ENCODE measurements at regions not wholly inside any gene's neighbourhood (a gene's known extent, or its start where the extent isn't known, plus 50 kb on each side); places are given as distances from the start of the nearest gene placed in this dataset.

- TF ChIP-seq JUND (IDR thresholded peaks at IDR 0.05) (no peak), USF1 (IDR thresholded peaks at IDR 0.05; ENCODE audit: borderline replicate concordance, low read depth) (no peak), NRF1 (IDR thresholded peaks at IDR 0.05; ENCODE audit: low read depth, low read length) (no peak), EP300 (IDR thresholded peaks at IDR 0.05; ENCODE audit: borderline replicate concordance in 1 of 2, low read depth in 1 of 2, low read length in 1 of 2) (no peak), CTCF (IDR thresholded peaks at IDR 0.05) (no peak), MEF2A (IDR thresholded peaks at IDR 0.05; ENCODE audit: borderline replicate concordance, low read depth) (no peak), ELF1 (IDR thresholded peaks at IDR 0.05) (no peak)
- H3K27ac ChIP-seq (ENCODE audit: low read depth in 2 of 2, low read length in 1 of 2), result no peak overlapping the region
- ChIA-PET POLR2A (no interaction called here), CTCF (interaction anchor here (0.9 kb wide), 1 partner anchor 44 kb away, joined by 3 read pairs; no protein-coding TSS in a partner anchor)
- H3K4me1 ChIP-seq (ENCODE audit: control insufficient read depth in 1 of 2, insufficient read depth in 2 of 2, low read depth in 1 of 2, low read length in 1 of 2), result peaks cover 4 to 11% of the 10 kb centered on the region in 2 experiments; a peak in 3 of 4 replicates
- no peak overlapping the region for H3K4me3 ChIP-seq (ENCODE audit: low read depth in 2 of 2, low read length in 1 of 2)
- no peak overlapping the region for H3K4me2 ChIP-seq
- no peaks in the 10 kb centered on the region for H3K36me3 ChIP-seq (replicated peaks in 1 of 2; ENCODE audit: control insufficient read depth in 1 of 2, insufficient read depth in 2 of 2, low read length in 1 of 2)
- 98% methylated on average over 10 of the region's 10 CpGs for WGBS (ENCODE audit: low lambda C conversion rate)
- H3K9me3 ChIP-seq, result no peaks in the 10 kb centered on the region
- H2AFZ ChIP-seq (ENCODE audit: low read depth), result no peak overlapping the region
- no peaks in the 10 kb centered on the region for H3K79me2 ChIP-seq (ENCODE audit: insufficient read depth)
- H3K9ac ChIP-seq, result no peak overlapping the region
- H3K27me3 ChIP-seq (ENCODE audit: insufficient read depth), result no peaks in the 10 kb centered on the region
- no peaks in the 10 kb centered on the region for H3K9me2 ChIP-seq
- DNase-seq, result no peak
- H4K20me1 ChIP-seq (ENCODE audit: insufficient read depth), result no peaks in the 10 kb centered on the region
- H3F3A ChIP-seq (replicated peaks; ENCODE audit: insufficient read depth), result peaks cover 14% of the 10 kb centered on the region
Measured at GRCh38 chr14:65208548-65208947, 106.2 kb upstream of the MAX start.

GRCh38 chr14:65210118-65210821 is 108.0 kb upstream of the MAX start:
- Histone ChIP-seq H3F3A (replicated peaks; ENCODE audit: insufficient read depth) (peaks cover 14% of the 10 kb centered on the region), H3K36me3 (replicated peaks in 1 of 2; ENCODE audit: control insufficient read depth in 1 of 2, insufficient read depth in 2 of 2, low read length in 1 of 2) (no peaks in the 10 kb centered on the region), H3K9ac (no peak overlapping the region), H4K20me1 (ENCODE audit: insufficient read depth) (no peaks in the 10 kb centered on the region), H3K4me2 (peak overlapping the region; percentile 2; the same call in 1 of the 2 replicates), H2AFZ (ENCODE audit: low read depth) (peak overlapping the region; percentile 77), H3K4me1 (ENCODE audit: control insufficient read depth in 1 of 2, insufficient read depth in 2 of 2, low read depth in 1 of 2, low read length in 1 of 2) (peaks cover 10 to 11% of the 10 kb centered on the region in 2 experiments; a peak in 3 of 4 replicates), H3K4me3 (ENCODE audit: low read depth in 2 of 2, low read length in 1 of 2) (no peak overlapping the region), H3K9me2 (no peaks in the 10 kb centered on the region), H3K27ac (ENCODE audit: low read depth in 2 of 2, low read length in 1 of 2) (peak overlapping the region; percentile 35 to 50; a peak in 3 of 4 replicates), H3K9me3 (no peaks in the 10 kb centered on the region), H3K79me2 (ENCODE audit: insufficient read depth) (no peaks in the 10 kb centered on the region), H3K27me3 (ENCODE audit: insufficient read depth) (no peaks in the 10 kb centered on the region)
- POLR2A ChIA-PET, result no interaction called here
- TF ChIP-seq FOXM1 (IDR thresholded peaks at IDR 0.05; ENCODE audit: low read depth) (no peak), TCF12 (IDR thresholded peaks at IDR 0.05) (peak; percentile 64), REST (IDR thresholded peaks at IDR 0.05; ENCODE audit: low read depth, low read length) (no peak), PBX3 (IDR thresholded peaks at IDR 0.05) (peak; percentile 66), RAD21 (IDR thresholded peaks at IDR 0.05; ENCODE audit: low read length) (no peak), USF1 (IDR thresholded peaks at IDR 0.05; ENCODE audit: borderline replicate concordance, low read depth) (no peak)
- WGBS (ENCODE audit: low lambda C conversion rate), result 93% methylated on average over 4 of the region's 4 CpGs
- CTCF ChIA-PET, result no interaction called here
- DNase-seq, result no peak

All from SK-N-SH (cell line).